DND-41 (cell line): ENCODE measurements at regions not wholly inside any gene's neighbourhood (a gene's known extent, or its start where the extent isn't known, plus 50 kb on each side); places are given as distances from the start of the nearest gene placed in this dataset.
"Not testable (repeated sequence)": the region's sequence is repeated elsewhere in the genome, so short reads cannot be mapped to it uniquely, and the experiment has no call there.

Experiments used
- CTCF ChIP-seq: IDR thresholded peaks from 2 replicates; pipeline ENCODE4 v1.5.1; 2012; ENCODE audit warnings: borderline replicate concordance, low read length, moderate library complexity, mild to moderate bottlenecking; ENCODE audit not compliant: poor library complexity, severe bottlenecking; ENCODE audit errors: extremely low read depth
- EZH2 ChIP-seq: IDR thresholded peaks from 3 replicates; pipeline ENCODE4 v1.6.1; 2012; ENCODE audit warnings: borderline replicate concordance, low read depth, mild to moderate bottlenecking, moderate library complexity, low read length, inconsistent platforms; ENCODE audit not compliant: severe bottlenecking

- not testable (repeated sequence) for TF ChIP-seq EZH2, CTCF
Measured at GRCh38 chr15:84544586-84544985, 56.2 kb upstream of the ZSCAN2 start.
